Neural progenitor cell (in vitro differentiated cells): ENCODE measurements at regions not wholly inside any gene's neighbourhood (a gene's known extent, or its start where the extent isn't known, plus 50 kb on each side); places are given as distances from the start of the nearest gene placed in this dataset.

Experiments used
- DNase-seq: peaks from one replicate; pipeline ENCODE4 v3.0.0-alpha.2; 2016; ENCODE audit warnings: low spot score
- H2AFZ ChIP-seq: fragments of 200-600 bp; sonication (generic); replicated peaks from 2 replicates; pipeline ENCODE4 v1.6.1; 2016; ENCODE audit warnings: antibody characterized with exemption
- H3F3A ChIP-seq: fragments of 200-600 bp; sonication (generic); 2 replicates; pipeline ENCODE4 v1.6.1; 2016; ENCODE audit warnings: antibody characterized with exemption, low read depth
- H3K27ac ChIP-seq: fragments of 200-600 bp; sonication (generic); 2 replicates; pipeline ENCODE4 v1.5.1; 2016; ENCODE audit warnings: mild to moderate bottlenecking
- H3K27me3 ChIP-seq: fragments of 200-600 bp; sonication (generic); 2 replicates; pipeline ENCODE4 v1.6.1; 2016; ENCODE audit warnings: mild to moderate bottlenecking, moderate library complexity
- H3K36me3 ChIP-seq: fragments of 200-600 bp; sonication (generic); 2 replicates; pipeline ENCODE4 v1.5.1; 2016
- H3K4me1 ChIP-seq: fragments of 200-600 bp; sonication (generic); 2 replicates; pipeline ENCODE4 v1.6.1; 2016; ENCODE audit warnings: mixed run types
- H3K4me2 ChIP-seq: fragments of 200-600 bp; sonication (generic); 2 replicates; pipeline ENCODE4 v1.6.1; 2016
- H3K4me3 ChIP-seq: fragments of 200-600 bp; sonication (generic); 2 replicates; pipeline ENCODE4 v1.5.1; 2016
- H3K79me2 ChIP-seq: fragments of 200-600 bp; sonication (generic); 2 replicates; pipeline ENCODE4 v1.6.1; 2016; ENCODE audit warnings: low read depth
- H3K9ac ChIP-seq: fragments of 200-600 bp; sonication (generic); 2 replicates; pipeline ENCODE4 v1.6.1; 2016
- H3K9me3 ChIP-seq: fragments of 200-600 bp; sonication (generic); 2 replicates; pipeline ENCODE4 v1.5.1; 2016; ENCODE audit warnings: low read depth
- H4K20me1 ChIP-seq: fragments of 200-600 bp; sonication (generic); 2 replicates; pipeline ENCODE4 v1.6.1; 2016; ENCODE audit warnings: low read depth
- H3K27ac Mint-ChIP-seq: 3 replicates; pipeline ENCODE4 v1.8.0; 2021; ENCODE audit warnings: mixed read lengths
- H3K27me3 Mint-ChIP-seq: 2 replicates; pipeline ENCODE4 v1.8.0; 2022; ENCODE audit warnings: low read depth, mild to moderate bottlenecking, inconsistent platforms, moderate library complexity, mixed read lengths; ENCODE audit not compliant: insufficient read depth
- H3K36me3 Mint-ChIP-seq: 3 replicates; pipeline ENCODE4 v1.8.0; 2021; ENCODE audit warnings: mixed read lengths
- H3K4me1 Mint-ChIP-seq: 3 replicates; pipeline ENCODE4 v1.8.0; 2021; ENCODE audit warnings: mixed read lengths
- H3K4me3 Mint-ChIP-seq: 3 replicates; pipeline ENCODE4 v1.8.0; 2021; ENCODE audit warnings: mild to moderate bottlenecking, moderate library complexity, mixed read lengths
- H3K9me3 Mint-ChIP-seq: 3 replicates; pipeline ENCODE4 v1.8.0; 2020; ENCODE audit warnings: mixed read lengths
- EZH2 ChIP-seq: fragments of 200-600 bp; sonication (generic); IDR thresholded peaks from 2 replicates; pipeline ENCODE4 v1.6.1; 2017; ENCODE audit warnings: antibody characterized with exemption, mild to moderate bottlenecking, moderate library complexity
- EZH2phosphoT487 ChIP-seq: fragments of 200-600 bp; sonication (generic); IDR thresholded peaks from 2 replicates; pipeline ENCODE4 v1.6.1; 2017; ENCODE audit warnings: antibody characterized with exemption
- TF ChIP-seq, protein P1 (sequence below): fragments of 200-600 bp; sonication (generic); IDR thresholded peaks from 2 replicates; pipeline ENCODE4 v1.5.1; 2017; ENCODE audit warnings: antibody characterized with exemption, mild to moderate bottlenecking

DNA sequence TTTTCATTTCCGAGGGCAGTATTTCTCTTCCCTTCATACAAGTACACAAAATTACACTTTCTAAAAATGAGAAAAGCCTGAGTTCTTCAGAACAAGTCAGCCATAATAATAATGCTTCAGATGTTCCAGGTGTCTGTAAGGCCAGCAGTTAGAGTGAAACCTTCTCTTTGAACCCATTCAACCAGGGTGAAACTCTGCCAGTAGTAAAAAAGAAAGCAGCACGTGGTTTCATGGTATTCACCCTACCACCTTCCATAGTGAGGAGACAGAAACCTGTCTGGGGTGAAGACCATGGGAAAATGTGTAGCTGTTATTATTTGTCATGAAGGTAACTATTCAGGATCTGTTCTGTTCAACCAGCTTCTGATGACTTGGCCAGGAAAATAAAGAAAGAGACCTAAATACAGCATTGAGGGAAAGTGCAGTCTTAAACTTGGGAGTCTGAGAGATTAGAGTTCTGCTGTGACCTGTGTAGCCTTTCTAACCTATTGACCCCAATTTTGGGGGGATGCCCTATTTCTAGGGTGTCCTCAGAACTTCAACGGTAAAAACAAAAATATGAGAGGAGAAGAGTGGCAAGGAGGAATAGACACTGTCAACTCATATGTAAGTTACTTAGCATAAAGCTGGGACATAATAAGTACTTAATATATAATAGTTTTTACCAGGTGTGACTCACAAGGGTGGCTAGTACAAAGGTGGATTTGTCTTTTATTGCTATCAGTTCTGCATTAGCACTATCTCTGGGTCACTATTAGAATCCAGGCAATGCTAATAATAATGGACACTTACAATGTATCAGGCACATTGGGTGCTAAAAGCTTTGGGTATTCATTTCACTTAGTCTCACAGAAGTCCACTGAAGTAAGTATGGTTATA is 70.0 kb upstream of the TNFSF4 start:
- Histone ChIP-seq H2AFZ (no peak overlapping the region), H3K79me2 (no peaks in the 10 kb centered on the region), H3K9me3 (no peaks in the 10 kb centered on the region), H4K20me1 (no peaks in the 10 kb centered on the region), H3K27me3 (no peaks in the 10 kb centered on the region), H3K4me3 (no peak overlapping the region), H3K4me2 (no peak overlapping the region), H3K36me3 (no peaks in the 10 kb centered on the region), H3F3A (no peaks in the 10 kb centered on the region), H3K4me1 (peaks cover 4% of the 10 kb centered on the region), H3K9ac (no peak overlapping the region), H3K27ac (no peak overlapping the region)
- no peaks in the 10 kb centered on the region for H3K9me3 Mint-ChIP-seq
- no peaks in the 10 kb centered on the region for H3K27me3 Mint-ChIP-seq
- H3K4me3 Mint-ChIP-seq, result no peak overlapping the region
- H3K4me1 Mint-ChIP-seq, result no peaks in the 10 kb centered on the region
- no peak for DNase-seq
- H3K27ac Mint-ChIP-seq, result no peak overlapping the region
- H3K36me3 Mint-ChIP-seq, result no peaks in the 10 kb centered on the region
- TF ChIP-seq EZH2phosphoT487, result no peak
- no peak for TF ChIP-seq EZH2
- TF ChIP-seq, protein P1, sequence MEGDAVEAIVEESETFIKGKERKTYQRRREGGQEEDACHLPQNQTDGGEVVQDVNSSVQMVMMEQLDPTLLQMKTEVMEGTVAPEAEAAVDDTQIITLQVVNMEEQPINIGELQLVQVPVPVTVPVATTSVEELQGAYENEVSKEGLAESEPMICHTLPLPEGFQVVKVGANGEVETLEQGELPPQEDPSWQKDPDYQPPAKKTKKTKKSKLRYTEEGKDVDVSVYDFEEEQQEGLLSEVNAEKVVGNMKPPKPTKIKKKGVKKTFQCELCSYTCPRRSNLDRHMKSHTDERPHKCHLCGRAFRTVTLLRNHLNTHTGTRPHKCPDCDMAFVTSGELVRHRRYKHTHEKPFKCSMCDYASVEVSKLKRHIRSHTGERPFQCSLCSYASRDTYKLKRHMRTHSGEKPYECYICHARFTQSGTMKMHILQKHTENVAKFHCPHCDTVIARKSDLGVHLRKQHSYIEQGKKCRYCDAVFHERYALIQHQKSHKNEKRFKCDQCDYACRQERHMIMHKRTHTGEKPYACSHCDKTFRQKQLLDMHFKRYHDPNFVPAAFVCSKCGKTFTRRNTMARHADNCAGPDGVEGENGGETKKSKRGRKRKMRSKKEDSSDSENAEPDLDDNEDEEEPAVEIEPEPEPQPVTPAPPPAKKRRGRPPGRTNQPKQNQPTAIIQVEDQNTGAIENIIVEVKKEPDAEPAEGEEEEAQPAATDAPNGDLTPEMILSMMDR, result no peak

DNA sequence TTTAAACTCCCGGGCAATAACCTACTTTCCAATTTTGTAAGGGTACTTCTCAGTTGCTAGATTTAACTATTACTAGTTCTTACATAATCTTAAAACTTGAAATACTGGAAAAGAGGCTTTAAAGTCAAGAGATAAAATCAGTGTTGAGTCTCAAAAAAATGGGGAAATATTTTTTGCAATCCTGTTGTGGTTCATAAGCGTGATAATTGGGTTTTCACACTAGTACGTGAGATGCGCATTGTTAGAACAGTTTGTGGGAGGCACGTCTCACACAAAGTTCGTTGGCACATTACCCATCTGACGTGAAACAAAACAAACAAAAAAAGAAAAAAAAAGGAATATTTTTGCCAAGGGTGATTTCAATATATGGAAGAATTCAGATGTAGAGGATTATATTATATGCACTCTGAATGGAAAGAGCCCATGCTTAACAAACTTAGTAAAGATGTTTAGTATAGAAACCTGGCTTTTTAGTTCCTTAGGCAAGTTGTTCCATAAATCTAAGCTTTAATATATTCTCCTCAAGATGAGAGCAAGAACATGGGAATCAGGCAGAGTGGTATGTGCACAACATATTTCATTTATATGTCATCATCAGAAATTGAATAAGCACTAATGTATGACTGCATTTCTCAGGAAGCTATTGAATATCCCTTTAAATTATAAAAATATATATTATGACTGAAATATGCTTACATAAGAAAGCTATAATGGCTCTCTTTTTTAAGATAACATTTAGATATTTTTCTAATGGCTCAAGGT is 73.9 kb upstream of the TNFSF4 start:
- DNase-seq, result no peak
- Mint-ChIP-seq H3K27ac (no peak overlapping the region), H3K4me1 (no peaks in the 10 kb centered on the region), H3K9me3 (no peaks in the 10 kb centered on the region), H3K27me3 (no peaks in the 10 kb centered on the region), H3K36me3 (no peaks in the 10 kb centered on the region), H3K4me3 (no peak overlapping the region)
- no peaks in the 10 kb centered on the region for H3F3A ChIP-seq
- H3K27me3 ChIP-seq, result no peaks in the 10 kb centered on the region
- no peak overlapping the region for H3K4me2 ChIP-seq
- H3K79me2 ChIP-seq, result no peaks in the 10 kb centered on the region
- no peaks in the 10 kb centered on the region for H3K36me3 ChIP-seq
- H3K27ac ChIP-seq, result no peak overlapping the region
- H3K4me1 ChIP-seq, result no peaks in the 10 kb centered on the region
- H3K9ac ChIP-seq, result no peak overlapping the region
- H4K20me1 ChIP-seq, result no peaks in the 10 kb centered on the region
- no peak overlapping the region for H3K4me3 ChIP-seq
- H3K9me3 ChIP-seq, result no peaks in the 10 kb centered on the region
- no peak for TF ChIP-seq EZH2
- TF ChIP-seq, protein P1, result no peak
- no peak for TF ChIP-seq EZH2phosphoT487
- no peak overlapping the region for H2AFZ ChIP-seq

DNA sequence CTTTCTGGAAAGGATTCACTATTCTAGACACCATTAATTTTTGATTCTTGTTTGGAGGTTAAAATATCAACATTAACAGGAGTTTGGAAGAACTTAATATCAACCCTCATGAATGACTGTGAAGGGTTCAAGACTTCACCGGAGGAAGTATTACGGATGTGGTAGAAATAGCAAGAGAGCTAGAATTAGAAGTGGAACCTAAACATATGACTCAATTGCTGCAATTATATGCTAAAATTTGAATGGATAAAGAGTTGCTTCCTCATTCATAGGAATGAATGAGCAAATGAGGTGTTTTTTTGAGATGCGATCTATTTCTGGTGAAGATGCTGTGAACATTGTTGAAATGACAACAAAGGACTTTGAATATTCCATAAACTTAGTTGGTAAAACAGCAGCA is 77.9 kb upstream of the TNFSF4 start:
- no peaks in the 10 kb centered on the region for H4K20me1 ChIP-seq
- TF ChIP-seq EZH2phosphoT487 (no peak), EZH2 (no peak)
- TF ChIP-seq, protein P1, result no peak
- Mint-ChIP-seq H3K36me3 (no peaks in the 10 kb centered on the region), H3K27me3 (no peaks in the 10 kb centered on the region), H3K4me1 (no peaks in the 10 kb centered on the region), H3K4me3 (no peak overlapping the region), H3K9me3 (no peaks in the 10 kb centered on the region), H3K27ac (no peak overlapping the region)
- no peaks in the 10 kb centered on the region for H3K36me3 ChIP-seq
- no peaks in the 10 kb centered on the region for H3K27me3 ChIP-seq
- no peak overlapping the region for H3K9ac ChIP-seq
- H3K4me1 ChIP-seq, result no peaks in the 10 kb centered on the region
- H2AFZ ChIP-seq, result no peak overlapping the region
- no peaks in the 10 kb centered on the region for H3K9me3 ChIP-seq
- no peaks in the 10 kb centered on the region for H3F3A ChIP-seq
- no peak overlapping the region for H3K4me2 ChIP-seq
- no peak overlapping the region for H3K4me3 ChIP-seq
- H3K79me2 ChIP-seq, result no peaks in the 10 kb centered on the region
- H3K27ac ChIP-seq, result no peak overlapping the region
- DNase-seq, result no peak
